G401 (cell line): ENCODE measurements at regions not wholly inside any gene's neighbourhood (a gene's known extent, or its start where the extent isn't known, plus 50 kb on each side); places are given as distances from the start of the nearest gene placed in this dataset.
A peak's percentile ranks its signal among the peaks of the same experiment; 100 is the strongest.

Experiments used
- DNase-seq: peaks from one replicate; pipeline ENCODE4 v3.0.0-alpha.2; 2015; ENCODE audit warnings: low spot score
- in situ Hi-C: cut with HindIII; loops from 2 replicates; pipeline ENCODE4 v1.10.0; 2016; ENCODE audit warnings: low sequenced_read_pairs, mixed read lengths

DNA sequence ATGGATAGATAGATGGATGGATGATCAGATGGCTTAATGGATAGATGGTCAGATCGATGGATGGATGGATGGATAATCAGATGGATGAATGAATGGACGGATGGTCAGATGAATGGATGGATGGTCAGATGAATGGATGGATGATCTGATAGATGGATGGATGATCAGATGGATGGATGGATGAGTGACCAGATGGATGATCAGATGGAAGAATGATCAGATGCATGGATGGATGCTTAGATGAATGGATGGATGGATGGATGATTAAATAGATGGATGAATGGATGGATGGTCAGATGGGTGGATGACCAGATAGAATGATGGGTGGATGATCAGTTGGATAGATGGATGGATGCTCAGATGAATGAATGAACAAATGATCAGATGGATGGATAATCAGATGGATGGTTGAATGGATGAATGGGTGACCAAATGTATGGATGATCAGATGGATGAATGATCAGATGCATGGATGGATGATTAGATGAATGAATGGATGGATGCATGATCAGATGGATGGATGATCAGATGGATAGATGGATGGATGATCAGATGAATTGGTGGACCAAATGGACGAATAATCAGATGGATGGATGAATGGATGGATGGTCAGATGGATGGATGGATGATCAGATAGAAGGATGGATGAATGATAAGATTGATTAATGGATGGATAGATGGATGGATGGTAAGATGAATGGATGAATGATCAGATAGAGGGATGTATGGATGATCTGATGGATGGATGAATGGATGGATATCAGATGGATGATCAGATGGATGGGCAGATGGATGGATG is 205.1 kb downstream of the TEX29 start:
- in situ Hi-C loops = no loop called here

DNA sequence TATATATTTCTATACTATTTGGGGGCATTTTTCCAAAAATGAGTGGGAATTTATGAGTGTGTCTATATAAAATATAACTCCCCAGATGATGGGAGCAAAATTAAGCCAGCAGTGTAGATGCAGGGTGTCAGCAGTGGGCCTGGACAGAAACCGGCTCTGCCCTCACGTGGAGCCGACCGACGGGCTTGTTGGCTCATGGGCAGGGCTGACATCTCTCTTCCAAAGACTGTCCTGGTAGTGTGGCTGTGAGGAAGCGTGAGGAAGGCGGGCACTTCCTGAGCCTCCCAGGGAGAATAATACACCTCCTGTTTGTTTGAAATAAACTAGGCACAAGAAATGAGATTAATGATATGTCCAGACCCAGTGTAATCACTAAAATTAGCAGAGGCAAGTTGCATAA is 206.5 kb downstream of the TEX29 start:
- no peak for DNase-seq
- in situ Hi-C loops = no loop called here

More for the DNA sequence above, 205.1 kb downstream of the TEX29 start:
- DNase-seq = no peak

GRCh38 chr13:111527614-111528229 is 207.3 kb downstream of the TEX29 start:
- in situ Hi-C loops = no loop called here
- no peak for DNase-seq

GRCh38 chr13:111528513-111528912 is 208.1 kb downstream of the TEX29 start:
- no peak for DNase-seq
- in situ Hi-C loops = no loop called here

- in situ Hi-C loops = no loop called here
Observed at GRCh38 chr13:111530137-111530870, 209.9 kb downstream of the TEX29 start.

DNA sequence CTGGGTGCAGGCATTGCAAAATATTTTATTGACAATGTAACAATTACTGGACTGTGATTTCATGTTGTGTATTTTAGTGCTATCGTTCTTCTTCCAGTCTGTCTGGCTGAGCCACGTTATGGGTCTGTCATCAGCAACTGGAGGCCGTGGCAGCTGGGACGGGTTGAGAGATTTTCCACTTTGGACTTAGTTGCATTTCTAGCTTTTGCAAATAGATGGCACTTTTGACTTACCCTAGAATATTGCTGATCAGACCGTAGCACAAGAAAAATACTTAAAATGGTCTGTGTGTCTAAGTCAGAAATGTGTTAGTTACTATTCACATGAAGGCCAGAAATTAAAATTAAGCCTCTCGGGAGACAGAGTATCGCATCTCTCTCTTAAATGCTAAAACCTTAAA is 211.1 kb downstream of the TEX29 start:
- in situ Hi-C loops = no loop called here
- DNase-seq = peak; percentile 25

More at GRCh38 chr13:111530137-111530870, 209.9 kb downstream of the TEX29 start:
- DNase-seq = no peak

GRCh38 chr13:111532111-111532510 is 211.7 kb downstream of the TEX29 start:
- DNase-seq = no peak
- in situ Hi-C loops = no loop called here

DNA sequence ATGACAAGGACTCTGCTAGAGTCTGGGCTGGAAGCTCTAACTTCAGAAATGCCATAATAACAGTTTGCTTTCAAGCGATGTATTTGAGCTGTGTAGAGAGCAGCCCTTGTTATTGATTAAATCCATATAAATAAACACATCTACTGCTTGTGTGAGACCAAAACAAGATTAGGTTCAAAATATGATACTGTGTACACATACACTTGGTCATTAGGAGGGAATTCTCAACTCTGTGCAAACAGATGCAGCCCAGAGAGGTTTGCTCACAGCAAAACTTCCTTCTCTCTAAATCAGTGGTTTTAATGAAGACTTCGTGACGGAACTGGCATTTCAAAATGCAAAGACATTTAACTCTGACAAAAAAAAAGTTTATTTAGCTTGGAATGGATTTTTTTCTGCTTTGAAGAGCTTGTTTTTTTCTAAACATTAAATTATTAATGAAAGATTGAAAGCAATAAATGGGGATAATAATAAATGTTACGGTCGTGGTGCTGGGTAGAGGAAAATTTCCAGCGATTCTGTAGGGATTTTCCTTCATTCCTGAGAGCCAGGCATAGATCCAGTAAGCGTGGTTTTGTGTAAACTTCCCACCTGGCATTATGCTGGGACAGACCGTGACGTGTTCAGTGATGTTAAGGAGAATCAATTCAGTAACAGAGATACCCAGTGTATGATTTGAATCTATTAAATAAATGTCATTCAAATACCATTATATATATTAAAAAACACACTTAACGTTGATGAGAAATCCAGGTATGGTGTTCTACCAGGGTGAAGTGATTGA is 213.7 kb downstream of the TEX29 start:
- no peak for DNase-seq
- in situ Hi-C loops = no loop called here

DNA sequence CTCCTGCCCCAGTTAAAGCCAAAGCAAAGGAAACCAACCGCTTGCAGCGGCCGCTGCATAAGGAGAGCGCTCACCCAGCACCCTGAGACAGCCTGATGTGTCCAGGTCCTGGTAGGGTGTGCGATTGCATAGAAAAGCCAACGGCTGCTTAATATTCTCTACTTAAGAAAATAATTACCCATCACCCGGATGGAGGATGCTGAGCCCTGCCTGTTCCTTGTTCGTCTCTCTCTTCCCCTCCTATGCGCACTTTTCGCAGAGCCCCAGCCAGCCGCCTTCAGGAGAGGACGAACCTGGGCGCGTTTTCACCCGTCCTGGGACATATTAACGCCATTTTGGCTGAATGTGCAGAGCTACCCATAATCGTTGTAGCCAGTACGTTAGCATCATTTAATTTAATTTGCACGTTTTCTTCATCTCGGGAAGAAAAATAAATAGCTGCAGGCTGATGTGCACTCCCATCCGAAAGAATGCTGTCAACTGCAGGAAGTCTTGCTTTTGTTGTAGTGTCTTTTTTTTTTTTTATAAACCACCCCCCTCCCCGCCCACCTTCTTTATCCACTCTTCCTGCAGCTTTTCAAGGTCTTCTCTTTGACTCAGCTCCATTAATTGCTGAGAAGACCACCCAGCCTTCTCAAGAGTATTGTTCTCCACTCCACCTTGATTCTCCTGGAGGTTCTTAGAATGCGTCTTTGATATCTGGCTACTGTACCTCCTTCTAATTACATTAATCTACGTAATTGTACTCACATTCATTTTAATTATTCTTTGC is 214.5 kb downstream of the TEX29 start:
- in situ Hi-C loops = no loop called here
- no peak for DNase-seq

DNA sequence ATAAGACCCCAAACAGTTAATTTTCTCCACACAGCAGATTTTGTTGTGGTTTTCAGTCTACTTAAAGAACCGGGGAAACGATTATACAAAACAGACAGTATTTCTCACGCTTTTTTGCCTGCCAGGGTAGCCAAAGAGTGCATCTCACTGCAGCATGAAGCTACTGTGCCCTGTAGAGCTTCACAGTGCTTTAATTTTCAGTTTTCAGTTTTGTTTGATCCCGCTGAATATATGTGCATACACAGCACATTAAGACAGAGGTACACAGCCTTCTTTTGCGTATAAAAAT is 215.0 kb downstream of the TEX29 start:
- no peak for DNase-seq
- in situ Hi-C loops = no loop called here

DNA sequence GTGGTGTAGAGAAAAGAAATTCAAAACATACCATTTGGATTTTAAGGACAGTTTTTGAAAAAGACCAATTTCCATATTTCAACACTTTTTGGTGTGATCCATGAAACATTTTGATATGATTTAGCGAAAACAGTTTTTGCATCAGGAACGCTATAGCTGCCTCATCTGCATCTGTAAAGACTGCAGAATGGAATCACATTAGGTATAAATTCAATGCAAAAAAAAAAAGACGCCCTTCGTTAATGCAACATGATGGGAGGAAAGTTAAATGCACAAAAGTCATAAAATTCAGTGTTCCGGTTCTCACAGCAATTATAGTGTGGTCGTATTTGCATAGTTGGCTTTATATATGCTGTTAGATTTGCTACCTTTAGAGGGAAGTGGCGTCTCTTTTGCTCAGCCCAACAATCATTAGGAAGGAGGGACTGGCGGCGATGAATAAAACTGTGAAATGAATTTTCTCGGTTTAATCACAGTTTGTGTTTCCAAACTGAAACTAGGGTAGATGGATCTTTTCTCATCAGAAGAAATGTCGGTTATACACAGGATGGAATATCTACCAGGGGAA is 215.7 kb downstream of the TEX29 start:
- DNase-seq = no peak
- in situ Hi-C loops = no loop called here

GRCh38 chr13:111537115-111537728 is 216.8 kb downstream of the TEX29 start:
- no peak for DNase-seq
- in situ Hi-C loops = no loop called here

GRCh38 chr13:111537843-111538499 is 217.5 kb downstream of the TEX29 start:
- in situ Hi-C loops = no loop called here
- no peak for DNase-seq

- in situ Hi-C loops = no loop called here
Observed at GRCh38 chr13:111539252-111539651, 218.8 kb downstream of the TEX29 start.

GRCh38 chr13:111539791-111540446 is 219.5 kb downstream of the TEX29 start:
- in situ Hi-C loops = loop anchor here (5.0 kb wide), 1 partner anchor 42 kb away; no protein-coding TSS in a partner anchor
- DNase-seq = no peak

More at GRCh38 chr13:111539252-111539651, 218.8 kb downstream of the TEX29 start:
- no peak for DNase-seq

GRCh38 chr13:111540486-111540885 is 220.0 kb downstream of the TEX29 start:
- in situ Hi-C loops = loop anchor here (5.0 kb wide), 1 partner anchor 42 kb away; no protein-coding TSS in a partner anchor

GRCh38 chr13:111541345-111541744 is 220.9 kb downstream of the TEX29 start:
- in situ Hi-C loops = loop anchor here (5.0 kb wide), 1 partner anchor 41 kb away; no protein-coding TSS in a partner anchor

More at GRCh38 chr13:111540486-111540885, 220.0 kb downstream of the TEX29 start:
- DNase-seq = no peak

More at GRCh38 chr13:111541345-111541744, 220.9 kb downstream of the TEX29 start:
- DNase-seq = no peak
